ENCODE measurements at regions not wholly inside any gene's neighbourhood (a gene's known extent, or its start where the extent isn't known, plus 50 kb on each side); places are given as distances from the start of the nearest gene placed in this dataset.
"Not testable (repeated sequence)": the region's sequence is repeated elsewhere in the genome, so short reads cannot be mapped to it uniquely, and the experiment has no call there.

GRCh38 chr2:91589454-91590328, 2898.2 kb downstream of the RPIA start:
- not testable (repeated sequence) for H3K4me3 ChIP-seq (ENCODE audit: low read length in 2 of 2); H3K27ac ChIP-seq (ENCODE audit: low read depth in 2 of 2, low read length in 2 of 2); H3K36me3 ChIP-seq (ENCODE audit: control insufficient read depth in 2 of 2, insufficient read depth in 2 of 2, low read length in 2 of 2); H3K9ac ChIP-seq (ENCODE audit: low read depth in 1 of 2, low read length in 2 of 2); H3K4me1 ChIP-seq (ENCODE audit: control insufficient read depth in 2 of 2, insufficient read depth in 2 of 2, low read length in 2 of 2); H3K27me3 ChIP-seq (ENCODE audit: control insufficient read depth in 2 of 2, insufficient read depth in 2 of 2, low read length in 2 of 2); H3K9me3 ChIP-seq (ENCODE audit: control insufficient read depth in 2 of 2, low read length in 2 of 2)

DNA sequence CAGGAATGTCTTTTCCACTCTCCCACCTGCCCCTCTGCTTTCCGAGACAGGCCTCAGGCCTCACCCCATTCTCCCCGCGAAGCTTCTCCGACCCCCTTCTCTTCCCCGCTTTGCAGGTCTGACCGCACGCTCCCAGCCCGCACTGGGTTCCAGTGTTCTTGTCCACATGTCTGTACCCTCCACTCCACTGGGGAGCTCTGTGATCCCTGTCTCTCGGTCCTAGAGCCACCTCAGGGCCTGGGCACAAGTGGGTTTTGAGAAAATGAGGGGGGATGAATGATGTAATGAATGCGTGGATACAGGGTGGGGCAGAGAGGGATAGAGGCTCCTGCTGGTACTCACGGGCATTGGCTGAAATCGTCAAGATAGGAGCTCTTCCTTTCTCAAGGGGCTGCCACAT, 2898.9 kb downstream of the RPIA start:
- not testable (repeated sequence) for H3K9ac ChIP-seq (ENCODE audit: low read depth in 1 of 2, low read length in 2 of 2); H3K36me3 ChIP-seq (ENCODE audit: control insufficient read depth in 2 of 2, insufficient read depth in 2 of 2, low read length in 2 of 2); H3K4me3 ChIP-seq (ENCODE audit: low read length in 2 of 2); H3K4me1 ChIP-seq (ENCODE audit: control insufficient read depth in 2 of 2, insufficient read depth in 2 of 2, low read length in 2 of 2); H3K27me3 ChIP-seq (ENCODE audit: control insufficient read depth in 2 of 2, insufficient read depth in 2 of 2, low read length in 2 of 2); H3K27ac ChIP-seq (ENCODE audit: low read depth in 2 of 2, low read length in 2 of 2); H3K9me3 ChIP-seq (ENCODE audit: control insufficient read depth in 2 of 2, low read length in 2 of 2)

DNA sequence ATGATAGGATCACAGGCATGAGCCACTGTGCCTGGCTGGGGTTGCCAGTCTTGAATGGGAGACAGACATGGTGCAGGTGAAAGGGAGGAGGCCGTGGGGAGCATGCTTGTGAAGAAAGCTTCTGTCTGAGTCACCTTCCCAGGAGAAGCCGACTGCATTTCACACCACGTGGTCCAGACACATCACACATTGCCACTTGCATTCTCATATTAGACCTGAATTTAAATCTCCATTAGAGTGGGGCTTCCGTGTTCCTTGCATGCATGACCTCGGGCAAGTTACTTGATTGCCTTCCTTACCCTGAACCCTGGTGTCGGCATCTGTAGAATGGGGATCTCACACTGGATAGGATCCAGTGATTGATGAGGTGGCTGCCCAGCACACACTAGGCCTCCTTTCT, 2899.6 kb downstream of the RPIA start:
- not testable (repeated sequence) for H3K27me3 ChIP-seq (ENCODE audit: control insufficient read depth in 2 of 2, insufficient read depth in 2 of 2, low read length in 2 of 2); H3K9ac ChIP-seq (ENCODE audit: low read depth in 1 of 2, low read length in 2 of 2); H3K4me3 ChIP-seq (ENCODE audit: low read length in 2 of 2); H3K9me3 ChIP-seq (ENCODE audit: control insufficient read depth in 2 of 2, low read length in 2 of 2); H3K36me3 ChIP-seq (ENCODE audit: control insufficient read depth in 2 of 2, insufficient read depth in 2 of 2, low read length in 2 of 2); H3K27ac ChIP-seq (ENCODE audit: low read depth in 2 of 2, low read length in 2 of 2); H3K4me1 ChIP-seq (ENCODE audit: control insufficient read depth in 2 of 2, insufficient read depth in 2 of 2, low read length in 2 of 2)

DNA sequence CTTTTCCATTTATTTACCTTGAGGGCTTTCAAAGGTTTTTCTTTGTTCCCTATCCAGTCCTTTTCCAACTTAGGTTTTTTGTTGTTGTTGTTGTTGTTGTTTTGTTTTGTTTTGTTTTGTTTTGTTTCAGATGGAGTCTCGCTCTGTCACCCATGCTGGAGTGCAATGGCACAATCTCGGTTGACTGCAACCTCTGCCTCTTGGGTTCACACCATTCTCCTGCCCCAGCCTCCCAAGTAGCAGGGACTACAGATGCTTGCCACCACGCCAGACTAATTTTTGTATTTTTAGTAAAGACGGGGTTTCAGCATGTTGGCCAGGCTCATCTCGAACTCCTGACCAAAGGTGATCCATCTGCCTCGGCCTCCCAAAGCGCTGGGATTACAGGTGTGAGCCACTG, 2906.0 kb downstream of the RPIA start:
- H3K9ac ChIP-seq (ENCODE audit: low read depth in 1 of 2, low read length in 2 of 2); H3K4me1 ChIP-seq (ENCODE audit: control insufficient read depth in 2 of 2, insufficient read depth in 2 of 2, low read length in 2 of 2); H3K27ac ChIP-seq (ENCODE audit: low read depth in 2 of 2, low read length in 2 of 2); H3K36me3 ChIP-seq (ENCODE audit: control insufficient read depth in 2 of 2, insufficient read depth in 2 of 2, low read length in 2 of 2); H3K27me3 ChIP-seq (ENCODE audit: control insufficient read depth in 2 of 2, insufficient read depth in 2 of 2, low read length in 2 of 2); H3K9me3 ChIP-seq (ENCODE audit: control insufficient read depth in 2 of 2, low read length in 2 of 2); H3K4me3 ChIP-seq (ENCODE audit: low read length in 2 of 2): not testable (repeated sequence)

DNA sequence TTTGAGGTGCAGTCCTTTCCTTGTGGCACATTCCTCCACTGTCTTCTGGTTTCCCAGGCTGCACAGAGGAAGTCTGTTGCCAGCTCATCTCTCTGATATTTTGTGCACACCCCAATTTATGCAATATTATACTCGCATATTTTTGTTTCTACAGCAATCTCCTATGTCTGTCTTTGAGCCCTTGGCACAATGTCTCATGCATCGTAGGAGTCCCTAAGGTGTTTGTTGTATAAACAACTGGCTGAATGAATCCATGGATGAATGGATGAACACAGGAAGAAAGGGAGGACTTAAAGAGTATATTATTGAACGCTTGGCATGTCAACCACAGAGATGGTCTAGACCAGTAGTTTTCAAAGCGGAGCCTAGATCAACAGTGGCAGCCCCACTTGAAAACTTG, 2907.0 kb downstream of the RPIA start:
- not testable (repeated sequence) for H3K27ac ChIP-seq (ENCODE audit: low read depth in 2 of 2, low read length in 2 of 2); H3K4me1 ChIP-seq (ENCODE audit: control insufficient read depth in 2 of 2, insufficient read depth in 2 of 2, low read length in 2 of 2)

GRCh38 chr2:91599000-91599399, 2907.5 kb downstream of the RPIA start:
- not testable (repeated sequence) for H3K4me1 ChIP-seq (ENCODE audit: control insufficient read depth in 2 of 2, insufficient read depth in 2 of 2, low read length in 2 of 2); H3K9ac ChIP-seq (ENCODE audit: low read depth in 1 of 2, low read length in 2 of 2); H3K9me3 ChIP-seq (ENCODE audit: control insufficient read depth in 2 of 2, low read length in 2 of 2); H3K36me3 ChIP-seq (ENCODE audit: control insufficient read depth in 2 of 2, insufficient read depth in 2 of 2, low read length in 2 of 2); H3K27me3 ChIP-seq (ENCODE audit: control insufficient read depth in 2 of 2, insufficient read depth in 2 of 2, low read length in 2 of 2); H3K4me3 ChIP-seq (ENCODE audit: low read length in 2 of 2); H3K27ac ChIP-seq (ENCODE audit: low read depth in 2 of 2, low read length in 2 of 2)

More for the DNA sequence above, 2907.0 kb downstream of the RPIA start:
- not testable (repeated sequence) for H3K9ac ChIP-seq (ENCODE audit: low read depth in 1 of 2, low read length in 2 of 2); H3K36me3 ChIP-seq (ENCODE audit: control insufficient read depth in 2 of 2, insufficient read depth in 2 of 2, low read length in 2 of 2); H3K27me3 ChIP-seq (ENCODE audit: control insufficient read depth in 2 of 2, insufficient read depth in 2 of 2, low read length in 2 of 2); H3K9me3 ChIP-seq (ENCODE audit: control insufficient read depth in 2 of 2, low read length in 2 of 2); H3K4me3 ChIP-seq (ENCODE audit: low read length in 2 of 2)

- not testable (repeated sequence) for H3K36me3 ChIP-seq (ENCODE audit: control insufficient read depth in 2 of 2, insufficient read depth in 2 of 2, low read length in 2 of 2); H3K4me3 ChIP-seq (ENCODE audit: low read length in 2 of 2); H3K9ac ChIP-seq (ENCODE audit: low read depth in 1 of 2, low read length in 2 of 2); H3K27ac ChIP-seq (ENCODE audit: low read depth in 2 of 2, low read length in 2 of 2); H3K27me3 ChIP-seq (ENCODE audit: control insufficient read depth in 2 of 2, insufficient read depth in 2 of 2, low read length in 2 of 2); H3K4me1 ChIP-seq (ENCODE audit: control insufficient read depth in 2 of 2, insufficient read depth in 2 of 2, low read length in 2 of 2); H3K9me3 ChIP-seq (ENCODE audit: control insufficient read depth in 2 of 2, low read length in 2 of 2)
These were observed 2911.4 kb downstream of the RPIA start for GRCh38 chr2:91602860-91603259.

GRCh38 chr2:91603996-91604395, 2912.5 kb downstream of the RPIA start:
- not testable (repeated sequence) for H3K9me3 ChIP-seq (ENCODE audit: control insufficient read depth in 2 of 2, low read length in 2 of 2); H3K36me3 ChIP-seq (ENCODE audit: control insufficient read depth in 2 of 2, insufficient read depth in 2 of 2, low read length in 2 of 2); H3K27ac ChIP-seq (ENCODE audit: low read depth in 2 of 2, low read length in 2 of 2); H3K4me3 ChIP-seq (ENCODE audit: low read length in 2 of 2); H3K27me3 ChIP-seq (ENCODE audit: control insufficient read depth in 2 of 2, insufficient read depth in 2 of 2, low read length in 2 of 2); H3K4me1 ChIP-seq (ENCODE audit: control insufficient read depth in 2 of 2, insufficient read depth in 2 of 2, low read length in 2 of 2); H3K9ac ChIP-seq (ENCODE audit: low read depth in 1 of 2, low read length in 2 of 2)

DNA sequence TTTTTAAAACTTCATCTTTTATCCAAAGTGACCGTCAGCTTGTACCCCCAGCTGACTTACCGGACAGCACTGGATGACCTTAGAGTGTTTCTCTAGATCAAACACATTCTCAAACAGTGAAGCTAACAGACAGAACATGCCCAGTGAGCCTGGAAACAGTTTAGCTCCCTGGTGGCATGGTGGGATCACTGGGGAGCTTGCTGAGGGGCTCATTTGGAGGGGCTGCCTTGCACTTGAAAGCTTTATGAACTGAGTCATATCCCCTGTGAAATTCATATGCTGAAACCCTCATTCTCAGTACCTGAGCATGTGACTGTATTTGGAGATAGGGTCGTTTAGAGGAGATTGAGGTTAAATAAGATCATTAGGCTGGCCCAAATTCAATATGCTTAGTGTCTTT, 2913.2 kb downstream of the RPIA start:
- not testable (repeated sequence) for H3K9ac ChIP-seq (ENCODE audit: low read depth in 1 of 2, low read length in 2 of 2); H3K27ac ChIP-seq (ENCODE audit: low read depth in 2 of 2, low read length in 2 of 2); H3K27me3 ChIP-seq (ENCODE audit: control insufficient read depth in 2 of 2, insufficient read depth in 2 of 2, low read length in 2 of 2); H3K9me3 ChIP-seq (ENCODE audit: control insufficient read depth in 2 of 2, low read length in 2 of 2); H3K4me3 ChIP-seq (ENCODE audit: low read length in 2 of 2); H3K4me1 ChIP-seq (ENCODE audit: control insufficient read depth in 2 of 2, insufficient read depth in 2 of 2, low read length in 2 of 2); H3K36me3 ChIP-seq (ENCODE audit: control insufficient read depth in 2 of 2, insufficient read depth in 2 of 2, low read length in 2 of 2)

DNA sequence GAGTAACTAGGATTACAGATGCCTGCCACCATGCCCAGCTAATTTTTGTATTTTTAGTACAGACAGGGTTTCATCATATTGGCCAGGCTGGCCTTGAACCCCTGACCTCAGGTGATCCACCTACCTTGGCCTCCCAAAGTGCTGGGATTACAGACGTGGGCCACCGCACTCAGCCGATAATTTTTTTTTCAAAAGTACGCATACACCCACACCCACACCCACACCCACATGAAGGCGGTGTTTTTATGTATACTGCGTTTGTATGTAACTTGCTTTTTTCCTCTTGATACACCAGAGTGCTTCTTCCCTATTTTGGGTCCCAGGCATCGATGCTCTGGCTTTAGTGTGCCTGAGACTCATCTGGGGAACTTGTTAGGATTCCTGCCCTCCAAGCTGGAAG, 2932.3 kb downstream of the RPIA start:
- not testable (repeated sequence) for H3K27me3 ChIP-seq (ENCODE audit: control insufficient read depth in 2 of 2, insufficient read depth in 2 of 2, low read length in 2 of 2); H3K4me1 ChIP-seq (ENCODE audit: control insufficient read depth in 2 of 2, insufficient read depth in 2 of 2, low read length in 2 of 2); H3K27ac ChIP-seq (ENCODE audit: low read depth in 2 of 2, low read length in 2 of 2); H3K36me3 ChIP-seq (ENCODE audit: control insufficient read depth in 2 of 2, insufficient read depth in 2 of 2, low read length in 2 of 2); H3K9ac ChIP-seq (ENCODE audit: low read depth in 1 of 2, low read length in 2 of 2); H3K4me3 ChIP-seq (ENCODE audit: low read length in 2 of 2); H3K9me3 ChIP-seq (ENCODE audit: control insufficient read depth in 2 of 2, low read length in 2 of 2)

DNA sequence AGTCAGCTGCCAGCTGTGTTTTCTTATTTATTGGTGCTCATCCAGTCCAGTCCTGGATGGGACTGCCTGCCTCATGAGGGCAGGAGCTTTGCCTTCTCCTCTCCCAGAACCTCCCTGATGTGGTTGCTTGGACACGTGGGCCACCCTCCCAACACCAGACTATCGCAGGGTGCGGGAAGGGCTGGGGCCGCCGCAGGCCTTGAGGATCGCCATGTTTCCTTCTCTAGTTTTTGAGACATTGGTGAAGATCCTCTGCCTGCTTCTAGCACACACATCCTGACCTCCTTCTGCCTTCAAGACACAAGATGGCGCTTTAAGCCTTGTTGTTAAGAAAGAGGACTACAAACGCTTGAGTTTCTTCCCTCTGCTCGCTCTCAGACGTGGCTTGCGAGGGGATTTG, 2937.0 kb downstream of the RPIA start:
- not testable (repeated sequence) for H3K27me3 ChIP-seq (ENCODE audit: control insufficient read depth in 2 of 2, insufficient read depth in 2 of 2, low read length in 2 of 2); H3K4me3 ChIP-seq (ENCODE audit: low read length in 2 of 2); H3K27ac ChIP-seq (ENCODE audit: low read depth in 2 of 2, low read length in 2 of 2); H3K9me3 ChIP-seq (ENCODE audit: control insufficient read depth in 2 of 2, low read length in 2 of 2); H3K4me1 ChIP-seq (ENCODE audit: control insufficient read depth in 2 of 2, insufficient read depth in 2 of 2, low read length in 2 of 2); H3K9ac ChIP-seq (ENCODE audit: low read depth in 1 of 2, low read length in 2 of 2); H3K36me3 ChIP-seq (ENCODE audit: control insufficient read depth in 2 of 2, insufficient read depth in 2 of 2, low read length in 2 of 2)
